ENCODE measurements at regions not wholly inside any gene's neighbourhood (a gene's known extent, or its start where the extent isn't known, plus 50 kb on each side); places are given as distances from the start of the nearest gene placed in this dataset.

DNA sequence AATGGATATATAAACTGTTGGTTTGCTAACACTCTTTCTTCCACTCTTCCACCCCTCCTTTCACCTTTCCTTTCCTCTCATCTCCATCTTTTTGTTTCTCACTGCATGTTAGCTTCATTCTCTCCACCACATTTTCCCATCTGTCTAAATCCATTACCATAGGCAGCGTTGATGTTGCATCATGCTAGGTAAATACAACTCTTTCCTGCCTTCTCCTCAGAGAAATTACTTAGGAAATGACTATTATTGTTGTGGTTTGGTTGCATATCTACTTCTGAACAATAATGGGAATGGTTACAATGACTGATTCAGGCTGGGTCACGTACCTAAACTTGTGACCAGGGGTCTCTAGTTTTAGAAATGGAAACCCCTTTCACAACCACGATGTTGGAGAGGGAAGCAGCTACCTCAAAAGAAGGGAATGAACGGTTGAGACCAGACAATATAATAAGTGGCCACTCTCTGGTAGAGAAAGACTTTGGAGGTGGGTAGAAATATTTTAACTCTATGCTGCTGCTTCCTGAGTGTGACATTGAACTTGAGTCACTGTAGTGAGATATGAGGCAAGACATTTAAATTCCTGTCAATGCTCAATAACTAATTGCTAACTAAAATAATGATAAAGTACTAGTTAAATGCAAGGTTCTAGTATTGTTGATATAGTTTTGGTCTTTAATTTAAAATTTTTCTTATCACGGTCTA lies 314.1 kb upstream of the TGFBR2 start:
- peaks cover 3% of the 10 kb centered on the region for H3K4me1 Mint-ChIP-seq
- H3K4me3 Mint-ChIP-seq, result no peak overlapping the region
- H3K27me3 Mint-ChIP-seq (ENCODE audit: low read depth), result no peaks in the 10 kb centered on the region
- H3K36me3 Mint-ChIP-seq, result no peaks in the 10 kb centered on the region
- no peak overlapping the region for H3K27ac Mint-ChIP-seq
- H3K9me3 Mint-ChIP-seq, result no peaks in the 10 kb centered on the region
- DNase-seq (ENCODE audit: low spot score in 2 of 2, unreplicated experiment in 2 of 2), result no peak
- TF ChIP-seq, protein P1, sequence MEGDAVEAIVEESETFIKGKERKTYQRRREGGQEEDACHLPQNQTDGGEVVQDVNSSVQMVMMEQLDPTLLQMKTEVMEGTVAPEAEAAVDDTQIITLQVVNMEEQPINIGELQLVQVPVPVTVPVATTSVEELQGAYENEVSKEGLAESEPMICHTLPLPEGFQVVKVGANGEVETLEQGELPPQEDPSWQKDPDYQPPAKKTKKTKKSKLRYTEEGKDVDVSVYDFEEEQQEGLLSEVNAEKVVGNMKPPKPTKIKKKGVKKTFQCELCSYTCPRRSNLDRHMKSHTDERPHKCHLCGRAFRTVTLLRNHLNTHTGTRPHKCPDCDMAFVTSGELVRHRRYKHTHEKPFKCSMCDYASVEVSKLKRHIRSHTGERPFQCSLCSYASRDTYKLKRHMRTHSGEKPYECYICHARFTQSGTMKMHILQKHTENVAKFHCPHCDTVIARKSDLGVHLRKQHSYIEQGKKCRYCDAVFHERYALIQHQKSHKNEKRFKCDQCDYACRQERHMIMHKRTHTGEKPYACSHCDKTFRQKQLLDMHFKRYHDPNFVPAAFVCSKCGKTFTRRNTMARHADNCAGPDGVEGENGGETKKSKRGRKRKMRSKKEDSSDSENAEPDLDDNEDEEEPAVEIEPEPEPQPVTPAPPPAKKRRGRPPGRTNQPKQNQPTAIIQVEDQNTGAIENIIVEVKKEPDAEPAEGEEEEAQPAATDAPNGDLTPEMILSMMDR (IDR thresholded peaks at IDR 0.05; ENCODE audit: unreplicated experiment), result no peak

DNA sequence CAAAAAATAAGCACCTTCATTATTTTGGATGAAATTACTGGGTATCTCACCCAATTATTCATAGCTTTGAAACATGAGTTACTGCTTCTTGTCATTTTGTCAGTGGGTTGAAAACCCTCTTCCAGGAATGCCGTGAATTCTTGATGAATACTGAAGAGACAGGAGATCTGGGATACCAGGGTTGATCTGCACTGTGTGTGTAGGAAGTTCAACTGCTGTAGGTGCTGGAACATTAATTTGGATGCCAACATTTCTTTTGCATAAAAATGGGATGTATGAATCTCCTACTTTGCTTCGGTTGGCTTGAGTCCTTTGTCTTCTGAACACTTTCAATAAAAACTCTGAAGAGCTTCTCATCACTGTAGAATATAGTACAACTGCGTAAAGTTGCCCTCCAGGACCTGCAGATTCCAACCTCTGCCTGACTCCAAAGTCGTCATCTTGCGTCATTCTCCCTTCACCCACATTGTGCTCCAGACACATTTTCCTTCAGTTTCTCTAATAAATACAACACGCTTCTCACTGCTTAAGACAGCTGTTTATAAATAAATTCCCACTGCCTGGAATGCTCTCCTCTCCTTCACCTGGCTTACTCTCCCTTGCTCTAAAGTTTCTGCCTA lies 312.7 kb upstream of the TGFBR2 start:
- DNase-seq (ENCODE audit: low spot score in 2 of 2, unreplicated experiment in 2 of 2), result no peak
- no peak overlapping the region for H3K27ac Mint-ChIP-seq
- H3K4me3 Mint-ChIP-seq, result no peak overlapping the region
- no peaks in the 10 kb centered on the region for H3K36me3 Mint-ChIP-seq
- TF ChIP-seq, protein P1 (IDR thresholded peaks at IDR 0.05; ENCODE audit: unreplicated experiment), result no peak
- H3K27me3 Mint-ChIP-seq (ENCODE audit: low read depth), result no peaks in the 10 kb centered on the region
- H3K4me1 Mint-ChIP-seq, result peaks cover 3% of the 10 kb centered on the region
- no peaks in the 10 kb centered on the region for H3K9me3 Mint-ChIP-seq

DNA sequence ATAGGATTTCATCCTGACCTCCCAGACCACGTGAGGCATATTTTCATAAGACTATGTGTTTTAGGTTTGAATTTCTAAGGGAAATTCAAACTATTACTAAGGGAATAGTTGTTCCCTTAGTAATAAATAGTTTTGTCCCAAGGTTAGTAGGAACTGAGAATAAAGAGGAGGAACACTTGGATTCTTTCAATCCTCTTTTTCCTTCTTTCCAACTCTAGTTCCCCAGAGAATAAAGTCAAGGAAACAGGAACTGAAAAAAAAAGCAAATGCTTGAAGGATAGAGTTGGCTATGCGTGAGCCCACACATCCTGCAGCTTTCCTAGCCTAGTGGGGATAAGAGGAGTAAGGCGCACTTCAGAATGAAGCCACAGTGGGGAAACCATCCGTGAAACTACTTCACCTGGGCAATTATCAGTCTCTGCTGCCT lies 312.1 kb upstream of the TGFBR2 start:
- DNase-seq (ENCODE audit: low spot score in 2 of 2, unreplicated experiment in 2 of 2), result no peak
- Mint-ChIP-seq H3K27ac (no peak overlapping the region), H3K27me3 (ENCODE audit: low read depth) (no peaks in the 10 kb centered on the region), H3K36me3 (no peaks in the 10 kb centered on the region), H3K9me3 (no peaks in the 10 kb centered on the region), H3K4me1 (peaks cover under 1% of the 10 kb centered on the region), H3K4me3 (no peak overlapping the region)
- TF ChIP-seq, protein P1 (IDR thresholded peaks at IDR 0.05; ENCODE audit: unreplicated experiment), result no peak

DNA sequence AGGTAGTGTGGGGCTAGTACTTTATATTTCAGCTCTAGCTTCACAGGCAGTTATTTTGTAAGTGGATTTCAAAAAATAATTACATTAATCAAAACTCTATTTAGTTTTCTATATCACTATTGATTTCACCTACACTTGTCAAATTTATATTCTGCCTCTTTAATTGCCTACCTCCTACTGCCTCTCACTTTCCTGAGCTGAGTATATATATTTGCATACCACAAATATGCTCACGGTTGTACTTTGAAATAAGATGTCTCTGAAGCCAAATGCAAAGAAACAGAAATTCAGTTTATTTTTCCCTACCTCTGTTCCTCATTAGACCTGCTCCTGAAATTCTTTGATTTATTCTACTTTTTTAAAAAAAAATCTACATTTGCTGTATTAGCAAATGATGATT lies 309.3 kb upstream of the TGFBR2 start:
- H3K27me3 Mint-ChIP-seq (ENCODE audit: low read depth), result no peaks in the 10 kb centered on the region
- TF ChIP-seq, protein P1 (IDR thresholded peaks at IDR 0.05; ENCODE audit: unreplicated experiment), result no peak
- H3K36me3 Mint-ChIP-seq, result no peaks in the 10 kb centered on the region
- DNase-seq (ENCODE audit: low spot score in 2 of 2, unreplicated experiment in 2 of 2), result no peak
- no peak overlapping the region for H3K27ac Mint-ChIP-seq
- no peaks in the 10 kb centered on the region for H3K9me3 Mint-ChIP-seq
- H3K4me3 Mint-ChIP-seq, result no peak overlapping the region
- peaks cover 6% of the 10 kb centered on the region for H3K4me1 Mint-ChIP-seq

DNA sequence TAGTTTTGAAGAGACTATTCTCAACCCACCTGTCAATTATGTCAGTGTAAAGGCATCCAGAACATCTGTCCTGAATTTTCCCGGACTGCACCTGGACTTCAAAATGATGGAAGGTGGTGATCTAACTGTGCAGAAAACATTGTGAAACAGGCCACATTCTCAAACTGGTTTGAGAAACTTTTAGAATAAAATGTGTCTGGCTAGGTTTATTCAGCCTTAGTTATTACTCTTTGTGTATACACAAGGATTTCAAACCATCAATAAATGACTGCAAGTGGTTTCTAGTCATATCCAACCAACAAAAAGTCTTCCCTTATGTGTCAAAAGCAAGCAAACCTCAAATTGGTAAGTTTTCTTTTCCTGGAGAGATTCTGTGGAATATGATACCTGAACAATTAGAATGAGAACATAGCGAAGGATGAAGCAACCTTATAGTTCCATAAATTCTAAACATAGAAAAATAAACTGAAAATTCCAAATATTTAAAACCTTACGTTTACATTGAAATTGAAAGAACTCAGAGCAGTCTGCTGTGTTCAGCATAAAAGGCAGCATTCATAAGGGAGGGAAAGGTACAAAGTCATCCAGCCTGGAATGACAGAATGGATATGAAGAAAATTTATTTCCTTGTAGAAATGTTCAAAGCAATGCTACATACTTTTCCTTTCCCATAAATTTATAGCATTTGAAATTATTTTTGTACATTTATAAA lies 306.6 kb upstream of the TGFBR2 start:
- Mint-ChIP-seq H3K36me3 (peaks cover 4% of the 10 kb centered on the region), H3K4me1 (peaks cover 6% of the 10 kb centered on the region), H3K27ac (no peak overlapping the region), H3K27me3 (ENCODE audit: low read depth) (no peaks in the 10 kb centered on the region), H3K4me3 (no peak overlapping the region), H3K9me3 (peaks cover 5% of the 10 kb centered on the region)
- DNase-seq (ENCODE audit: low spot score in 2 of 2, unreplicated experiment in 2 of 2), result no peak
- TF ChIP-seq, protein P1 (IDR thresholded peaks at IDR 0.05; ENCODE audit: unreplicated experiment), result no peak
